ENCODE measurements at regions not wholly inside any gene's neighbourhood (a gene's known extent, or its start where the extent isn't known, plus 50 kb on each side); places are given as distances from the start of the nearest gene placed in this dataset.

GRCh38 chr9:14014218-14014617 lies 299.7 kb downstream of the NFIB start:
- Histone ChIP-seq H3K36me3 (ENCODE audit: control insufficient read depth in 1 of 2, insufficient read depth in 2 of 2, low read length in 2 of 2) (no peaks in the 10 kb centered on the region), H3K27me3 (ENCODE audit: control insufficient read depth in 1 of 2, insufficient read depth in 2 of 2, low read length in 2 of 2) (no peaks in the 10 kb centered on the region), H3K9ac (ENCODE audit: low read depth in 1 of 2, low read length in 2 of 2) (no peak overlapping the region), H3K4me3 (ENCODE audit: low read depth in 1 of 2, low read length in 2 of 2) (no peak overlapping the region), H3K9me3 (ENCODE audit: control insufficient read depth in 1 of 2, low read length in 2 of 2) (no peaks in the 10 kb centered on the region), H3K27ac (ENCODE audit: low read depth, low read length) (no peak overlapping the region), H3K4me1 (ENCODE audit: control insufficient read depth in 1 of 2, insufficient read depth in 2 of 2, low read length in 2 of 2) (no peaks in the 10 kb centered on the region)

DNA sequence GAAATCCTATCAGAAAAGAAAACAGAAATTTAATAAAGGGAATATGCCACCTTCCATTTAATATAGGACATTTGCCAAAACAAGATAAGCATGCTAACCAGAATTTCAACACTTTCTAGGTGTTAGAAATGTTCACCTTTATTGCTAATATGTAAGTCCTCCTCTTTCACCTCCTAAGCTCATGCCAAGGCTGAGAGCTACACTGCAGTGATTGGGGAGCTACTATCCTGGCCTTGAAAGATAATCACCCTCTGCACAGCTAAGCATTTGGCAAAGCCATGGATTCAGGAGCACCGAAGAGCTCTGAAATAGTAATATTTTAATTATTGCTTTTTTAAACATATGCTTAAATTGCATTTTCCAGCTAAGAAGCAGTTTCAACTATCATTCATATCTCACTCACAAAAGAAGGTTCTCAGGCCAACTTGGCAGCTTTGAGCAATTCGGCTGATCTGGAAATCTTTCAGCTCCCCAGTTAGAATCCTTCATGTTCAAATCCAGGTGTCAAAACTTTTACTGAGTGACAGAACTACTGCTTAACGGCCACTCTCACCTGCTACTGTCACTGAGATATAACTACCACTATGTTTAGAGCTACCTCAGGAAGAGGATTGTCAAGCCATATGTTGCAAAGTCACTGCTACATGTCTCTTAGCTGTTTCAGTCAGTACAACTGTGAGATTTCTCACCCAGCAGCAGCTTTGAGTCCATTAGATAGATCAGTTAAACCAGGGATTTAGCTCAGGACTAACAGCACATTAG lies 302.0 kb downstream of the NFIB start:
- no peak overlapping the region for H3K27ac ChIP-seq (ENCODE audit: low read depth, low read length)
- H3K4me3 ChIP-seq (ENCODE audit: low read depth in 1 of 2, low read length in 2 of 2): no peak overlapping the region
- no peaks in the 10 kb centered on the region for H3K27me3 ChIP-seq (ENCODE audit: control insufficient read depth in 1 of 2, insufficient read depth in 2 of 2, low read length in 2 of 2)
- no peaks in the 10 kb centered on the region for H3K9me3 ChIP-seq (ENCODE audit: control insufficient read depth in 1 of 2, low read length in 2 of 2)
- H3K4me1 ChIP-seq (ENCODE audit: control insufficient read depth in 1 of 2, insufficient read depth in 2 of 2, low read length in 2 of 2): no peaks in the 10 kb centered on the region
- H3K9ac ChIP-seq (ENCODE audit: low read depth in 1 of 2, low read length in 2 of 2): no peak overlapping the region
- no peaks in the 10 kb centered on the region for H3K36me3 ChIP-seq (ENCODE audit: control insufficient read depth in 1 of 2, insufficient read depth in 2 of 2, low read length in 2 of 2)

- H3K27me3 ChIP-seq (ENCODE audit: control insufficient read depth in 1 of 2, insufficient read depth in 2 of 2, low read length in 2 of 2): no peaks in the 10 kb centered on the region
- H3K36me3 ChIP-seq (ENCODE audit: control insufficient read depth in 1 of 2, insufficient read depth in 2 of 2, low read length in 2 of 2): no peaks in the 10 kb centered on the region
- no peaks in the 10 kb centered on the region for H3K9me3 ChIP-seq (ENCODE audit: control insufficient read depth in 1 of 2, low read length in 2 of 2)
Observed at GRCh38 chr9:14007190-14007769, 306.7 kb downstream of the NFIB start.

GRCh38 chr9:14006386-14007187 lies 307.4 kb downstream of the NFIB start:
- H3K4me1 ChIP-seq (ENCODE audit: control insufficient read depth in 1 of 2, insufficient read depth in 2 of 2, low read length in 2 of 2): no peaks in the 10 kb centered on the region

More at GRCh38 chr9:14007190-14007769, 306.7 kb downstream of the NFIB start:
- Histone ChIP-seq H3K4me3 (ENCODE audit: low read depth in 1 of 2, low read length in 2 of 2) (no peak overlapping the region), H3K9ac (ENCODE audit: low read depth in 1 of 2, low read length in 2 of 2) (no peak overlapping the region), H3K27ac (ENCODE audit: low read depth, low read length) (no peak overlapping the region), H3K4me1 (ENCODE audit: control insufficient read depth in 1 of 2, insufficient read depth in 2 of 2, low read length in 2 of 2) (no peaks in the 10 kb centered on the region)

GRCh38 chr9:14004110-14004509 lies 309.8 kb downstream of the NFIB start:
- Histone ChIP-seq H3K36me3 (ENCODE audit: control insufficient read depth in 1 of 2, insufficient read depth in 2 of 2, low read length in 2 of 2) (no peaks in the 10 kb centered on the region), H3K9me3 (ENCODE audit: control insufficient read depth in 1 of 2, low read length in 2 of 2) (no peaks in the 10 kb centered on the region), H3K4me3 (ENCODE audit: low read depth in 1 of 2, low read length in 2 of 2) (no peak overlapping the region), H3K27me3 (ENCODE audit: control insufficient read depth in 1 of 2, insufficient read depth in 2 of 2, low read length in 2 of 2) (no peaks in the 10 kb centered on the region), H3K4me1 (ENCODE audit: control insufficient read depth in 1 of 2, insufficient read depth in 2 of 2, low read length in 2 of 2) (no peaks in the 10 kb centered on the region), H3K9ac (ENCODE audit: low read depth in 1 of 2, low read length in 2 of 2) (no peak overlapping the region), H3K27ac (ENCODE audit: low read depth, low read length) (no peak overlapping the region)

More at GRCh38 chr9:14006386-14007187, 307.4 kb downstream of the NFIB start:
- H3K27ac ChIP-seq (ENCODE audit: low read depth, low read length): no peak overlapping the region
- H3K9me3 ChIP-seq (ENCODE audit: control insufficient read depth in 1 of 2, low read length in 2 of 2): no peaks in the 10 kb centered on the region
- no peak overlapping the region for H3K4me3 ChIP-seq (ENCODE audit: low read depth in 1 of 2, low read length in 2 of 2)
- H3K36me3 ChIP-seq (ENCODE audit: control insufficient read depth in 1 of 2, insufficient read depth in 2 of 2, low read length in 2 of 2): no peaks in the 10 kb centered on the region
- H3K27me3 ChIP-seq (ENCODE audit: control insufficient read depth in 1 of 2, insufficient read depth in 2 of 2, low read length in 2 of 2): no peaks in the 10 kb centered on the region
- no peak overlapping the region for H3K9ac ChIP-seq (ENCODE audit: low read depth in 1 of 2, low read length in 2 of 2)

- no peak overlapping the region for H3K9ac ChIP-seq (ENCODE audit: low read depth in 1 of 2, low read length in 2 of 2)
- H3K36me3 ChIP-seq (ENCODE audit: control insufficient read depth in 1 of 2, insufficient read depth in 2 of 2, low read length in 2 of 2): no peaks in the 10 kb centered on the region
- H3K4me3 ChIP-seq (ENCODE audit: low read depth in 1 of 2, low read length in 2 of 2): no peak overlapping the region
- H3K4me1 ChIP-seq (ENCODE audit: control insufficient read depth in 1 of 2, insufficient read depth in 2 of 2, low read length in 2 of 2): no peaks in the 10 kb centered on the region
- H3K27me3 ChIP-seq (ENCODE audit: control insufficient read depth in 1 of 2, insufficient read depth in 2 of 2, low read length in 2 of 2): no peaks in the 10 kb centered on the region
- H3K27ac ChIP-seq (ENCODE audit: low read depth, low read length): no peak overlapping the region
- no peaks in the 10 kb centered on the region for H3K9me3 ChIP-seq (ENCODE audit: control insufficient read depth in 1 of 2, low read length in 2 of 2)
Observed at GRCh38 chr9:13994240-13994639, 319.7 kb downstream of the NFIB start.

- H3K27ac ChIP-seq (ENCODE audit: low read depth, low read length): no peak overlapping the region
- H3K36me3 ChIP-seq (ENCODE audit: control insufficient read depth in 1 of 2, insufficient read depth in 2 of 2, low read length in 2 of 2): no peaks in the 10 kb centered on the region
- no peak overlapping the region for H3K9ac ChIP-seq (ENCODE audit: low read depth in 1 of 2, low read length in 2 of 2)
- no peak overlapping the region for H3K4me3 ChIP-seq (ENCODE audit: low read depth in 1 of 2, low read length in 2 of 2)
- H3K9me3 ChIP-seq (ENCODE audit: control insufficient read depth in 1 of 2, low read length in 2 of 2): no peaks in the 10 kb centered on the region
- H3K27me3 ChIP-seq (ENCODE audit: control insufficient read depth in 1 of 2, insufficient read depth in 2 of 2, low read length in 2 of 2): no peaks in the 10 kb centered on the region
- H3K4me1 ChIP-seq (ENCODE audit: control insufficient read depth in 1 of 2, insufficient read depth in 2 of 2, low read length in 2 of 2): no peaks in the 10 kb centered on the region
Observed at GRCh38 chr9:13993632-13994185, 320.2 kb downstream of the NFIB start.

DNA sequence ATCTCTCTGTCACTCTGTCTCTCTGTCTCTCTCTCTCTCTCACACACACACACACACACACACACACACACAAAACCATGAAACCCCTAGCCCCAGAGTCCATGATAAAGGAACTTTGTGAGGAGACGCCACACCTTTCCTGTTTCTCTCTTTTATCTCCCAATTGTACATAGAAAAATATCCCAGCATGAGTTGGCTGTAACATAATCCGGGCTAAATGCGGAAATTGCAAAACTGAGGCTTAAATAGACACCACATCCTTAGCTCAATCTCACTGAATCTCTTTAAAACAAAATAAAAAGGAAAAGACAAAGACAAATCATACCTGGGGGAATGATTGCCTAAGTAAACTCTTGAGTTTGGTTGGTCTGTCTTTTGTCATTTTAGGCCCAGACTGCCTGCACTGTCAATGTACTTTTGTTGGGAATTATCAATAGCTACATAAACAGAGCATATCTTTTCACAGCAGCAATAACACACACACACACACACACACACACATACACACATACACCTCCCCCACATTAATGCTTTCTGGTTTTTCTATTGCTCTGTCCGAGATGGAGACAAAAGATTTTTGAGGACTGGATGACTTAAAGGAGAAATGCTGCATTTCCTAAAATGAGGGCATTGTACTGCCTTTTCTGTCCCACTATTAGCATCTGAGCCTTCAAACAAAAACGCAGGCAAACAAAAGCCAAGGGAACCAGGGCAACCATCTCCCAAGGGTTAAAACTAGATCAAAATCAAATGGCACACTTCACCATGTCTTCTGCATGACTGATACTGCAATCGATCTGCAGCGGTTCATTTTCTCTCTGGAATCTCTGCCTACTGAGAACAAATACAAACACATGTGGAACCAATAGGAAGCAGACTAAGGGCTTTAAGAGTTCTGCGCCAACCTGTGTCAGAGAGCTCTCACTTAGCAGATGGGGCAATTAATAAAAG lies 321.5 kb downstream of the NFIB start:
- H3K27me3 ChIP-seq (ENCODE audit: control insufficient read depth in 1 of 2, insufficient read depth in 2 of 2, low read length in 2 of 2): no peaks in the 10 kb centered on the region
- no peaks in the 10 kb centered on the region for H3K9me3 ChIP-seq (ENCODE audit: control insufficient read depth in 1 of 2, low read length in 2 of 2)
- H3K4me1 ChIP-seq (ENCODE audit: control insufficient read depth in 1 of 2, insufficient read depth in 2 of 2, low read length in 2 of 2): no peaks in the 10 kb centered on the region
- H3K9ac ChIP-seq (ENCODE audit: low read depth in 1 of 2, low read length in 2 of 2): no peak overlapping the region
- no peaks in the 10 kb centered on the region for H3K36me3 ChIP-seq (ENCODE audit: control insufficient read depth in 1 of 2, insufficient read depth in 2 of 2, low read length in 2 of 2)
- no peak overlapping the region for H3K4me3 ChIP-seq (ENCODE audit: low read depth in 1 of 2, low read length in 2 of 2)
- no peak overlapping the region for H3K27ac ChIP-seq (ENCODE audit: low read depth, low read length)

DNA sequence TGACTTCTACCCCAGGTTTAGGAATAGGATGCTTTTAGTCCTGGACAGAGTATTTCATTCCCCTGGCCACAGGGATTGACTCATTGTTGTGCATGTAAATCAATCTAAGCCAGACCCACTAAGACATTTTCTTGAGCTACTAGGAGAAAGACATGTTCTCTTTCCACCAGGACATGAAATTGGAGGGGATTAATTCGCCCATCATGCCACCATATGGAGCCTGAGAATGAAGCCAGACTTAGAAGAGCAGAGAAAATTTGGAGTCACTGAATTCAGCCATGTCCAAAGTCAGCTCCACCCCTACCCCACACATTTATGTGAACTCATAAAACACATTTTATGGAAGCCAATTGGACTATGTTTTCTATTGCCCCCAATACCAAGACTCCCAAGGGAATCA lies 322.5 kb downstream of the NFIB start:
- Histone ChIP-seq H3K27me3 (ENCODE audit: control insufficient read depth in 1 of 2, insufficient read depth in 2 of 2, low read length in 2 of 2) (no peaks in the 10 kb centered on the region), H3K9me3 (ENCODE audit: control insufficient read depth in 1 of 2, low read length in 2 of 2) (no peaks in the 10 kb centered on the region), H3K4me1 (ENCODE audit: control insufficient read depth in 1 of 2, insufficient read depth in 2 of 2, low read length in 2 of 2) (no peaks in the 10 kb centered on the region), H3K9ac (ENCODE audit: low read depth in 1 of 2, low read length in 2 of 2) (no peak overlapping the region), H3K27ac (ENCODE audit: low read depth, low read length) (no peak overlapping the region), H3K4me3 (ENCODE audit: low read depth in 1 of 2, low read length in 2 of 2) (no peak overlapping the region), H3K36me3 (ENCODE audit: control insufficient read depth in 1 of 2, insufficient read depth in 2 of 2, low read length in 2 of 2) (no peaks in the 10 kb centered on the region)

Data from duodenal mucosa (tissue), 2 donors.